ENCODE measurements at regions not wholly inside any gene's neighbourhood (a gene's known extent, or its start where the extent isn't known, plus 50 kb on each side); places are given as distances from the start of the nearest gene placed in this dataset.
"Not testable (repeated sequence)": the region's sequence is repeated elsewhere in the genome, so short reads cannot be mapped to it uniquely, and the experiment has no call there.

- DNase-seq, result no peak
Measured at GRCh38 chr10:62597226-62597625, 207.3 kb upstream of the ADO start.

GRCh38 chr10:62599161-62599560, 205.4 kb upstream of the ADO start:
- no peak for DNase-seq

GRCh38 chr10:62606551-62606950, 198.0 kb upstream of the ADO start:
- not testable (repeated sequence) for DNase-seq

- not testable (repeated sequence) for DNase-seq
Measured at GRCh38 chr10:62608189-62608875, 196.2 kb upstream of the ADO start.

GRCh38 chr10:62610649-62611229, 193.8 kb upstream of the ADO start:
- DNase-seq, result peak; percentile 76

- DNase-seq, result no peak
Measured at GRCh38 chr10:62613424-62613823, 191.1 kb upstream of the ADO start.

GRCh38 chr10:62613859-62614258, 190.7 kb upstream of the ADO start:
- no peak for DNase-seq

GRCh38 chr10:62614389-62615157, 189.9 kb upstream of the ADO start:
- peak; percentile 10 for DNase-seq

- DNase-seq, result peak; percentile 13
Measured at GRCh38 chr10:62616885-62617590, 187.5 kb upstream of the ADO start.

GRCh38 chr10:62617652-62618051, 186.9 kb upstream of the ADO start:
- no peak for DNase-seq

GRCh38 chr10:62618054-62618453, 186.5 kb upstream of the ADO start:
- no peak for DNase-seq

- no peak for DNase-seq
Measured at GRCh38 chr10:62618576-62619412, 185.7 kb upstream of the ADO start.

GRCh38 chr10:62619413-62619738, 185.1 kb upstream of the ADO start:
- DNase-seq, result no peak

GRCh38 chr10:62620491-62620890, 184.0 kb upstream of the ADO start:
- no peak for DNase-seq

GRCh38 chr10:62623223-62623622, 181.3 kb upstream of the ADO start:
- DNase-seq, result no peak

- DNase-seq, result no peak
Measured at GRCh38 chr10:62625484-62625883, 179.0 kb upstream of the ADO start.

- no peak for DNase-seq
Measured at GRCh38 chr10:62626079-62626478, 178.4 kb upstream of the ADO start.

- DNase-seq, result no peak
Measured at GRCh38 chr10:62626817-62627216, 177.7 kb upstream of the ADO start.

GRCh38 chr10:62627983-62628382, 176.5 kb upstream of the ADO start:
- no peak for DNase-seq

- DNase-seq, result no peak
Measured at GRCh38 chr10:62631241-62631640, 173.3 kb upstream of the ADO start.

GRCh38 chr10:62632071-62632809, 172.3 kb upstream of the ADO start:
- peak; percentile 60 for DNase-seq

- no peak for DNase-seq
Measured at GRCh38 chr10:62633976-62634375, 170.5 kb upstream of the ADO start.

All from CD4-positive, alpha-beta T cell treated with Interleukin-17A for 4 hours (primary cell).